ENCODE measurements at regions not wholly inside any gene's neighbourhood (a gene's known extent, or its start where the extent isn't known, plus 50 kb on each side); places are given as distances from the start of the nearest gene placed in this dataset.
A peak's percentile ranks its signal among the peaks of the same experiment; 100 is the strongest.
"Not testable (repeated sequence)": the region's sequence is repeated elsewhere in the genome, so short reads cannot be mapped to it uniquely, and the experiment has no call there.

- Mint-ChIP-seq H3K4me3 (no peak overlapping the region), H3K27ac (no peak overlapping the region), H3K27me3 (peaks cover 9% of the 10 kb centered on the region), H3K9me3 (peaks cover 15% of the 10 kb centered on the region), H3K4me1 (ENCODE audit: low read depth) (no peaks in the 10 kb centered on the region), H3K36me3 (no peaks in the 10 kb centered on the region)
- ChIA-PET POLR2A (no interaction called here), CTCF (no interaction called here)
- no peak for DNase-seq
- intact Hi-C loops (cut with micrococcal nuclease), result no loop called here
Measured at GRCh38 chr1:55298167-55298894, 83.2 kb upstream of the USP24 start.

GRCh38 chr1:55296247-55296646 is 81.1 kb upstream of the USP24 start:
- intact Hi-C loops (cut with micrococcal nuclease); H3K27ac Mint-ChIP-seq; H3K36me3 Mint-ChIP-seq; CTCF ChIA-PET; H3K4me3 Mint-ChIP-seq; H3K4me1 Mint-ChIP-seq (ENCODE audit: low read depth); DNase-seq; POLR2A ChIA-PET: not testable (repeated sequence)
- Mint-ChIP-seq H3K9me3 (peaks cover 15% of the 10 kb centered on the region), H3K27me3 (peaks cover 11% of the 10 kb centered on the region)

- Mint-ChIP-seq H3K4me1 (ENCODE audit: low read depth) (peaks cover 25% of the 10 kb centered on the region), H3K27me3 (peaks cover 9% of the 10 kb centered on the region), H3K27ac (no peak overlapping the region), H3K9me3 (no peaks in the 10 kb centered on the region), H3K4me3 (no peak overlapping the region), H3K36me3 (no peaks in the 10 kb centered on the region)
- POLR2A ChIA-PET, result no interaction called here
- CTCF ChIA-PET, result no interaction called here
- no peak for DNase-seq
- intact Hi-C loops (cut with micrococcal nuclease), result loop anchor here (5.0 to 10.0 kb wide), 2 partner anchors 1298 to 1415 kb away; no protein-coding TSS in a partner anchor
Measured at GRCh38 chr1:55289614-55290013, 74.5 kb upstream of the USP24 start.

- Mint-ChIP-seq H3K4me3 (no peak overlapping the region), H3K4me1 (ENCODE audit: low read depth) (peaks cover 25% of the 10 kb centered on the region), H3K9me3 (no peaks in the 10 kb centered on the region), H3K27me3 (peaks cover 9% of the 10 kb centered on the region), H3K27ac (no peak overlapping the region), H3K36me3 (no peaks in the 10 kb centered on the region)
- DNase-seq, result no peak
- CTCF ChIA-PET, result interaction anchor here (3.7 kb wide), 1 partner anchor 49 kb away, joined by 17 read pairs; no protein-coding TSS in a partner anchor
- POLR2A ChIA-PET, result no interaction called here
- intact Hi-C loops (cut with micrococcal nuclease), result loop anchor here (5.0 to 10.0 kb wide), 2 partner anchors 1298 to 1416 kb away; no protein-coding TSS in a partner anchor
Measured at GRCh38 chr1:55289042-55289441, 73.9 kb upstream of the USP24 start.

- Mint-ChIP-seq H3K27ac (no peak overlapping the region), H3K9me3 (no peaks in the 10 kb centered on the region), H3K4me3 (no peak overlapping the region), H3K36me3 (no peaks in the 10 kb centered on the region), H3K4me1 (ENCODE audit: low read depth) (peaks cover 25% of the 10 kb centered on the region), H3K27me3 (peaks cover 3% of the 10 kb centered on the region)
- ChIA-PET CTCF (interaction anchor here (3.7 kb wide), 1 partner anchor 50 kb away, joined by 17 read pairs; no protein-coding TSS in a partner anchor), POLR2A (no interaction called here)
- intact Hi-C loops (cut with micrococcal nuclease), result loop anchor here (5.0 to 10.0 kb wide), 2 partner anchors 1299 to 1417 kb away; no protein-coding TSS in a partner anchor
- peak; percentile 41 for DNase-seq
Measured at GRCh38 chr1:55288245-55288644, 73.1 kb upstream of the USP24 start.

GRCh38 chr1:55287723-55288122 is 72.6 kb upstream of the USP24 start:
- intact Hi-C loops (cut with micrococcal nuclease), result loop anchor here (1.0 to 10.0 kb wide), 3 partner anchors 51 to 1417 kb away; no protein-coding TSS in a partner anchor
- Mint-ChIP-seq H3K4me1 (ENCODE audit: low read depth) (peaks cover 25% of the 10 kb centered on the region), H3K4me3 (no peak overlapping the region), H3K27ac (peak overlapping the region; percentile 69), H3K27me3 (peaks cover 3% of the 10 kb centered on the region), H3K36me3 (no peaks in the 10 kb centered on the region), H3K9me3 (no peaks in the 10 kb centered on the region)
- ChIA-PET CTCF (interaction anchor here (3.7 kb wide), 1 partner anchor 50 kb away, joined by 17 read pairs; no protein-coding TSS in a partner anchor), POLR2A (no interaction called here)
- DNase-seq, result peak; percentile 15

- CTCF ChIA-PET, result interaction anchor here (0.8 to 3.7 kb wide), 3 partner anchors 10 to 51 kb away, joined by 3 to 17 read pairs (median 4); no protein-coding TSS in a partner anchor
- H3K27me3 Mint-ChIP-seq, result peaks cover 1% of the 10 kb centered on the region
- H3K9me3 Mint-ChIP-seq, result no peaks in the 10 kb centered on the region
- no peak overlapping the region for H3K4me3 Mint-ChIP-seq
- no peaks in the 10 kb centered on the region for H3K36me3 Mint-ChIP-seq
- peaks cover 25% of the 10 kb centered on the region for H3K4me1 Mint-ChIP-seq (ENCODE audit: low read depth)
- peak; percentile 54 for DNase-seq
- H3K27ac Mint-ChIP-seq, result peak overlapping the region; percentile 69
- intact Hi-C loops (cut with micrococcal nuclease), result loop anchor here (1.0 to 10.0 kb wide), 3 partner anchors 51 to 1418 kb away; no protein-coding TSS in a partner anchor
- POLR2A ChIA-PET, result no interaction called here
Measured at GRCh38 chr1:55286856-55287602, 71.9 kb upstream of the USP24 start.

GRCh38 chr1:55285834-55286233 is 70.7 kb upstream of the USP24 start:
- POLR2A ChIA-PET, result no interaction called here
- Mint-ChIP-seq H3K27me3 (peaks cover 1% of the 10 kb centered on the region), H3K27ac (no peak overlapping the region), H3K4me1 (ENCODE audit: low read depth) (peaks cover 25% of the 10 kb centered on the region), H3K36me3 (no peaks in the 10 kb centered on the region), H3K9me3 (no peaks in the 10 kb centered on the region), H3K4me3 (no peak overlapping the region)
- CTCF ChIA-PET, result interaction anchor here (0.8 to 3.7 kb wide), 3 partner anchors 52 to 106 kb away, joined by 3 to 17 read pairs (median 5); no protein-coding TSS in a partner anchor
- intact Hi-C loops (cut with micrococcal nuclease), result loop anchor here (5.0 to 10.0 kb wide), 2 partner anchors 1301 to 1419 kb away; no protein-coding TSS in a partner anchor
- no peak for DNase-seq

GRCh38 chr1:55284856-55285255 is 69.7 kb upstream of the USP24 start:
- H3K27ac Mint-ChIP-seq, result no peak overlapping the region
- H3K27me3 Mint-ChIP-seq, result peaks cover 1% of the 10 kb centered on the region
- no peaks in the 10 kb centered on the region for H3K36me3 Mint-ChIP-seq
- H3K4me3 Mint-ChIP-seq, result no peak overlapping the region
- DNase-seq, result peak; percentile 24
- H3K4me1 Mint-ChIP-seq (ENCODE audit: low read depth), result peaks cover 25% of the 10 kb centered on the region
- ChIA-PET POLR2A (no interaction called here), CTCF (interaction anchor here (0.8 to 2.1 kb wide), 12 partner anchors 33 to 1425 kb away, joined by 3 to 13 read pairs (median 6); no protein-coding TSS in a partner anchor)
- no peaks in the 10 kb centered on the region for H3K9me3 Mint-ChIP-seq
- intact Hi-C loops (cut with micrococcal nuclease), result loop anchor here (5.0 to 10.0 kb wide), 2 partner anchors 1302 to 1420 kb away; no protein-coding TSS in a partner anchor

GRCh38 chr1:55282058-55282457 is 66.9 kb upstream of the USP24 start:
- DNase-seq, result no peak
- Mint-ChIP-seq H3K4me3 (no peak overlapping the region), H3K27me3 (peaks cover 1% of the 10 kb centered on the region), H3K9me3 (no peaks in the 10 kb centered on the region), H3K27ac (no peak overlapping the region), H3K36me3 (no peaks in the 10 kb centered on the region), H3K4me1 (ENCODE audit: low read depth) (peaks cover 18% of the 10 kb centered on the region)
- POLR2A ChIA-PET, result interaction anchor here (0.6 kb wide), 1 partner anchor 29 kb away, joined by 7 read pairs; no protein-coding TSS in a partner anchor
- CTCF ChIA-PET, result interaction anchor here (5.6 kb wide), 1 partner anchor 145 kb away, joined by 83 read pairs; no protein-coding TSS in a partner anchor
- intact Hi-C loops (cut with micrococcal nuclease), result loop anchor here (10.0 kb wide), 1 partner anchor 1423 kb away; no protein-coding TSS in a partner anchor

- Mint-ChIP-seq H3K4me3 (no peak overlapping the region), H3K27me3 (peaks cover 1% of the 10 kb centered on the region), H3K9me3 (no peaks in the 10 kb centered on the region), H3K4me1 (ENCODE audit: low read depth) (peaks cover 18% of the 10 kb centered on the region), H3K36me3 (no peaks in the 10 kb centered on the region), H3K27ac (no peak overlapping the region)
- ChIA-PET POLR2A (interaction anchor here (0.6 kb wide), 1 partner anchor 138 kb away, joined by 6 read pairs; no protein-coding TSS in a partner anchor), CTCF (interaction anchor here (1.4 to 5.6 kb wide), 3 partner anchors 95 to 143 kb away, joined by 5 to 83 read pairs (median 6); no protein-coding TSS in a partner anchor)
- intact Hi-C loops (cut with micrococcal nuclease), result loop anchor here (10.0 kb wide), 1 partner anchor 1424 kb away; no protein-coding TSS in a partner anchor
- no peak for DNase-seq
Measured at GRCh38 chr1:55280731-55281130, 65.6 kb upstream of the USP24 start.

All from activated CD4-positive, alpha-beta memory T cell treated with anti-CD3 and anti-CD28 coated beads for 36 hours (primary cell).